ENCODE measurements at regions not wholly inside any gene's neighbourhood (a gene's known extent, or its start where the extent isn't known, plus 50 kb on each side); places are given as distances from the start of the nearest gene placed in this dataset.
"Not testable (repeated sequence)": the region's sequence is repeated elsewhere in the genome, so short reads cannot be mapped to it uniquely, and the experiment has no call there.

DNA sequence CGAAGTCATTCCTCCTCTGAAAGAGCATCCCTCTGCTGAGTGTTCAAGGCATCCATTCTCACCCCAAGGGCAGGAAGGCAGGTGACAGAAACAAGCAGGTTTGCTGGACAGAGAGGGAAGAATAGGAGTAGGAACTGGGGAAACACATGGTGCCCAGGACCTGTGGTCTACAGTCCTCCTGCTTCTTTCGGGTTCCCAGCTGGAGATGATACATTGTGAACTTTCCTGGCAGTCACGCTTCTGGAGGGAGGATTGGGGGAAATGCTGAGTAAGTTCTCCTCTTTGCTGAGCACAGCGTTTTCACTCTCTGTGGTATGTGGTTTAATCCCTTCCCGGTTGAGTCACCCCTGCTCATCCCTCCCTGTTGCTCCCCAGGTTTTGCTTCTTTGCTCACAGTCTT, 496.3 kb downstream of the TMEM121 start:
- DNase-seq (ENCODE audit: low read depth in 2 of 3, low spot score in 1 of 3), result peak in 1 of 3 donors; percentile 48

- no peak for DNase-seq (ENCODE audit: low read depth in 2 of 3, low spot score in 1 of 3)
Observed at GRCh38 chr14:106023411-106023810, 497.0 kb downstream of the TMEM121 start.

GRCh38 chr14:106024983-106025604, 498.7 kb downstream of the TMEM121 start:
- DNase-seq (ENCODE audit: low read depth in 2 of 3, low spot score in 1 of 3), result peak in 1 of 3 donors; percentile 47

GRCh38 chr14:106026026-106026425, 499.6 kb downstream of the TMEM121 start:
- no peak for DNase-seq (ENCODE audit: low read depth in 2 of 3, low spot score in 1 of 3)

DNA sequence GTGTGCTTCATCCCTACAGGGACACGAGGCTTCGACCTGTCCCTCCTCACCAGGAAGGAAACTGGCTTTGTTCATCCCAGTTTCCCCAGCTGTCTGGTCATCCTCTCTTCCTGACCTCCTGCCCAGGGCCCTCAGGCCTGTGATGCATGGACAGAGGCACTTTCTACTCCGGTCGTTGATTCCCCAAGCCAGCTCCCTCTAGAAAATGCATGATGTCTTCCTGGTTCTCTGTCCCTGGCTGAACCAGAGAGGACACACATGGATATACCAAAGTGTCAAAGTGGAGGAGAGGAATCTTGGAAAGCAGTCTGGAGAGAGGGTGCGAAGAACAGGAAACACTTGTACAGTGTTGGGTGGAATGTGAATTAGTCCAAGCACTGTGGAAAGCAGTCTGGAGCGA, 501.4 kb downstream of the TMEM121 start:
- DNase-seq (ENCODE audit: low read depth in 2 of 3, low spot score in 1 of 3), result not testable (repeated sequence)

DNA sequence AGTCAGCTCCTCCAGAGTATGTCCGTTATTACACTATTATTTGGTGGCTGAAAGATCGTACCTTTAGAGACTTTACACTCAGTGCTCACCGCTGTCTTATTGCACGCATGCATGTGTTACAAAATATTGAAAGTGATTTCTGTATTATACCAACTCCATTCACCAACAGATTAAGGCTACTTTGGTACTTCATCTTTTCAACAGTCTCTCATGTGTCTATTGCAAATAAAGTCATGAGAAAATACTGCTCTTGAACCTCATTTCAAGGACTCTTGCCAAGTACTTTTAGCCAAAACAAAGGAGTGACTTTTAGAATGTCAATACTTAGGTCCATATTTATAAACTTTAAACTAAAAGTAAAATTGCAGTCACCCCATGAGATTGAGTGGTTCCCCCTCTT, 503.6 kb downstream of the TMEM121 start:
- no peak for DNase-seq (ENCODE audit: low read depth in 2 of 3, low spot score in 1 of 3)

- no peak for DNase-seq (ENCODE audit: low read depth in 2 of 3, low spot score in 1 of 3)
Observed at GRCh38 chr14:106037380-106037779, 511.0 kb downstream of the TMEM121 start.

DNA sequence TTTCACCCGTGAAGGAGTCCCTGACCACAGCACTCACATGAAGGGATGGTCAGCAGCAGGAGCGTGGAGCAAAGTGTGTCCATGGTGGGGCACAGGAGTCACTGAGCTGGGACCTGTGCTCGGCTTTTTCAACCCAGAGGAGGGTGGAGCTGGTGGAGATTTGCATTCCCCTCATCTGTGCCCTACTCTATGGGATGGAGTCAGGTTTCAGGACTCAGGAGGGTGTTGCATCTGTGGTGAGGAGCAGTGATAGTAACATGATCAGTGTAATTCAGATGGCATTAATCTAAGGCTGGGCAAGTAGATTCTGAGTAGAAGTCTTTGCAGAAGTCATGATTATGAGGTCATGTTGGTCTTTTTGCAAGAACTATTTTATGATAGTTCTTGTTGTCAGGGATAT, 511.9 kb downstream of the TMEM121 start:
- no peak for DNase-seq (ENCODE audit: low read depth in 2 of 3, low spot score in 1 of 3)

- peak; percentile 46 to 77 (median 75) for DNase-seq (ENCODE audit: low read depth in 2 of 3, low spot score in 1 of 3)
Observed at GRCh38 chr14:106039400-106039799, 513.0 kb downstream of the TMEM121 start.

DNA sequence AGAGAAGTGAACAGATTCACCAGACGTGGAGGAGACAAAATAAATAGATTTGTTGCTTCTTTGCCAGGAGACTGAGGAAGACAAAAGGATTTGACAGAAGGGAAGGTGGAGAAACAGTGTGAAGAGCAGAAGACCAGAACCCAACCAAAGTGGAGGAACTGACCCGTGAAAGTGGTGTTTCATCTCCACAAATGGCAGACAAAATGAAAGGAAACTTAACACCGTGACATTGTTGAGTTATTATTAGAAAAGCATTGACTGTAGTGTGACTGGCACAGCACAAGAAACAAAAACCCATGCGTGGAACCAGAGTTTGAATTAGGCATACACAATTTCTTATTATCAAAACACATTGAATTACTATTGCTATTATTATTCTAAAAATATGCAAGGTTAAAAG, 518.1 kb downstream of the TMEM121 start:
- DNase-seq (ENCODE audit: low read depth in 2 of 3, low spot score in 1 of 3), result no peak

- peak; percentile 81 to 88 (median 84) for DNase-seq (ENCODE audit: low read depth in 2 of 3, low spot score in 1 of 3)
Observed at GRCh38 chr14:106044949-106045596, 518.7 kb downstream of the TMEM121 start.

- no peak for DNase-seq (ENCODE audit: low read depth in 2 of 3, low spot score in 1 of 3)
Observed at GRCh38 chr14:106051796-106052195, 525.4 kb downstream of the TMEM121 start.

- DNase-seq (ENCODE audit: low read depth in 2 of 3, low spot score in 1 of 3), result no peak
Observed at GRCh38 chr14:106055289-106055688, 528.9 kb downstream of the TMEM121 start.

GRCh38 chr14:106058342-106058741, 532.0 kb downstream of the TMEM121 start:
- DNase-seq (ENCODE audit: low read depth in 2 of 3, low spot score in 1 of 3), result no peak

DNA sequence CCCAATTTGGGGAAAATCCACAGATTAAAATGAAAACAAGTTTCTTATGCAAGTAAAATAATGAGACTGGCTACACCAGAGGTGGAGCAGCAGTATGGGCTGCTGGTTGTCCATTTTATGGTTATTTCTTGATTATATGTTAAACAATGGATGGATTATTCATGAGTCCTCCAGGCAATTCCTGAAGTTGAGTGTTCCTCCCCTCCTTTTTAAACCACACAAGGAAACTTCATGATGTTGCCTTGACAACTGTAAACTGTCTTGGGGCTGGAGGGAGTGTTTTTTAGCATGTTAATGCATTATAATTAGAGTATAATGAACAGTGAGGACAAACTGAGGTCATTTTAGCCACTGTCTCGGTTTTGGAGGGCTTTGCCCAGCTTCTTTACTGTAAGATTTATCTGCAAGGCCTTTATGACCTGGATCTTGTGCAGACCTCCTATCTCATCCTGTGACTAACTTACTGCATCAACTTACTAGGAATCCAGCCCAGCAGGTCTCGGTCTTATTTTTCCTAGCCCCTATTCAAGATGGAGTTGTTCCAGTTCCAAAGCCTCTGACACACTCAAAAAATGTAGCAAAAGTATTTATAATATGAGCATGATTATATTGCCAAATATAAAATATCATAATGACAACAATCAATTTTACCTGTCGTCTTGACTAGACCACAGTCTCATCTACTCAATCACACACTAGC, 534.0 kb downstream of the TMEM121 start:
- DNase-seq (ENCODE audit: low read depth in 2 of 3, low spot score in 1 of 3), result no peak

DNA sequence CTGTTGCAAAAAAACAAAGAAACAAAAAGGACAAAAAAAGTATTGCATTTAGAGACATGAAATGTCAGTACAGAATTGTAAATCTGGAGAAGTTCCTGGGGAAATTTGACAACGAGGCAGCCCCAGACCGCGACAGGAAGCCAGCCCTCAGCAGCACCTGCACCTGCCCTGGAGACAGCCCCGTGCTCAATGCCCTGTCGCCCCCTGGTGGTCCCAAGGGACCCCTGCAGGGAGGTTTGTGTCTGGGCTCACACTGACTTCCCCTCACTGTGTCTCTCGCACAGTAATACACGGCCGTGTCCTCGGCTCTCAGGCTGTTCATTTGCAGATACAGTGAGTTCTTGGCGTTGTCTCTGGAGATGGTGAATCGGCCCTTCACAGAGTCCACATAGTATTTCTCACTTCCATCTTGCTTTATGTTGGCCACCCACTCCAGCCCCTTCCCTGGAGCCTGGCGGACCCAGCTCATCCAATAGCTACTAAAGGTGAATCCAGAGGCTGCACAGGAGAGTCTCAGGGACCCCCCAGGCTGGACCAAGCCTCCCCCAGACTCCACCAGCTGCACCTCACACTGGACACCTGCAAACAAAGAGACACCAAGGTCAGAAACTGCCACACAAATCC, 535.6 kb downstream of the TMEM121 start:
- peak; percentile 49 to 83 (median 75) for DNase-seq (ENCODE audit: low read depth in 2 of 3, low spot score in 1 of 3)

DNA sequence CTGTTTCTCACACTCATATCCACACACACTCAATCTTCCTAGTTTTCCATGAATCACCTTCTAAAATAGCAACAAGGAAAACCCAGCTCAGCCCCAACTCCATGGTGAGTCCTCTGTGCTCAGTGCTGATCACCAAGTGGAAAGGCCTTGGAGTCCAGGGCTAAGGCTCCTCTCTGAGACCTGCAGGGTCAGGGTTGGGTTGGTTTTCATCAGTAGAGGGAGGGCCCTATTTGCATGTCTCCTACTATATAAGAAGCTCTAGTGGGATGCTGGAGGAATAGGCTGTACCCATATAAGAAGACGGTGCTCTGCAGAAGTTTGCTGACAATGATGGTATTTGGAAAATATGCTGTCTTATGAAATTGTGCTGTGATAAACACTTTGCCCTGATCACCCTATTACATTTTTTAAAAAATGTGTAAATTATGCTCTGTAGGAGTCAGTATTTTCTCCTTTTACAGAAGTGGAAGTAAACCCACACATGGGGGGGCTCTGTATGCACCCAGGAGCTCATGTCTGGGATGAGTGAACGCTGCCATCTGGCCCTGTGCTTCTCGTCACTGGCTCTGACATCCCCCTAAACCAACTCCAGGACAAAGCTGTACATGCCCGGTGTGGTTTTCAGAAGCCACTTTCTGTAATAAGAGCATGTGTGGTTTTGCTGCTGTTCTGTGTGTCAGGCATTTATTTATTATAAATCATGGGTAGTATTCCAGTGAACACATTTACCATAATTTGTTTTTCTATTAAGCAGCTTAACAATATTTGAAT, 536.3 kb downstream of the TMEM121 start:
- DNase-seq (ENCODE audit: low read depth in 2 of 3, low spot score in 1 of 3), result no peak

- DNase-seq (ENCODE audit: low read depth in 2 of 3, low spot score in 1 of 3), result no peak
Observed at GRCh38 chr14:106067935-106068334, 541.6 kb downstream of the TMEM121 start.

DNA sequence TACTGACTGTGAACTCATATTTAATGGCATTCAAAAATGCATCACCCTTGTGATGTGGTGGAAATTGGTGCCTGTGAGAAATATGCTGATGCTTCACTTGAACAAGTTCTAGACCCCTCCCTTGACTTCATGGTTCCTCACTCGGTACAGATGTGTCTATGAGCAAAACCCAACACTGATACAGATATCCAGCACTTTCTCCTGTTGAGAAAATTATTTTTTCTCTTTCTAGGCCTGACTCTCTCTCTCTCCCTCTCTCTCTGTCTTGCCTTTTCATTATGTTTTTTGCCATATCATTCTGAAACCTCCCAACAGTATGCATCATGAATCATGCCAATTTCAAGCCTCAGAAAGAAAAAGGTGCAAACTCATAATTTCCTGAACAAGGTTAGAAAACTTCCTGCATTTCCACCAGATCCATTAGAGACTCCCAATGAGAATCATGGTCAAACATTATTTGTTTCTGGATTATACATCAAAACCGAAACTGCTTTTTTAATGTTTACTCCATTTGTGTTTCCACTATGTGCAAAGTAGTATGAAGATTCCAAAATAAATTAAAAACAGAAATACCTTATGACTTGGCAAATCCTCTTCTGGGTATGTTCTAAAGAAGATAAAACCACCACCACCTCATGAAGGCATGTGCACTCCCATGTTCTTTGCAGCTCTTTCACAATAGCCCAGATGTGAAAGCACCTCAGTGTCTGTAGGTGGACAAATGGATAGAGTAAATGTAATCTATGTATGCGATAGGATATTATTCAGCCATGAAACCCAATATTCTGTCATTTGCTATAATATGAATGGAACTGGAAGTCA, 543.6 kb downstream of the TMEM121 start:
- no peak for DNase-seq (ENCODE audit: low read depth in 2 of 3, low spot score in 1 of 3)

- no peak for DNase-seq (ENCODE audit: low read depth in 2 of 3, low spot score in 1 of 3)
Observed at GRCh38 chr14:106080922-106081321, 554.5 kb downstream of the TMEM121 start.

Measured in stimulated activated CD4-positive, alpha-beta T cell treated with anti-CD3 and anti-CD28 coated beads, Interleukin-12 subunit alpha, Interleukin-12 subunit beta, amount 100 ng/mL, for 48 hours (primary cell).